ENCODE measurements at regions not wholly inside any gene's neighbourhood (a gene's known extent, or its start where the extent isn't known, plus 50 kb on each side); places are given as distances from the start of the nearest gene placed in this dataset.

DNA sequence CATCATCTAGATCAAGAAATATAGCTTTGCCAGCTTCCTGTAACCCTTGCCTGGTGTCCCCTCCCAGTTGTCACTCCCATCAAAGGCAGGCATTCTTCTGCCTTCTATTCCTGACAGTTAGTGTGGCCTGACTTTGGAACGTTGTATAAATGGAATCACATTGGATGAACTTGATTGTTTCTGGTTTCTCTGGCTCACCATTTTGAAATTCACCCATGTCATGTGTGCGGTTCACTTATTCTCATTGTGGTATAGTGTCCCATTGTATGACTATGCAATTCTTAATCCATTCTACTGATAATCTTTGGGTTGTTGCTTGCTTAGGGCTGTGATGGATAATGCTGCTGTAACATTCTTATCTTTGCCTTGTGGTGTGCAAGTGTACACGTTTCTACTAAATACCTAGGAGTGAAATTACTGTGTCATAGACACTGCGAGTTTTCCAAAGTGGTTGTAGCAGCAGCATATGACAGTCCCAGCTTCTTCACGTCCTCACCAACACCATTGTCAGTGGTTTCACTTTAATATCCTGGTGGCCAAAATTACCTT is 73.2 kb downstream of the VEGFA start:
- no peak overlapping the region for H3K4me2 ChIP-seq (ENCODE audit: low read depth, low read length, poor library complexity, severe bottlenecking)
- H3K9me3 ChIP-seq (ENCODE audit: insufficient read depth, low read depth, low read length), result no peaks in the 10 kb centered on the region
- H3K9me2 ChIP-seq (replicated peaks; ENCODE audit: low read depth, low read length), result no peaks in the 10 kb centered on the region
- no peak overlapping the region for H3K9ac ChIP-seq (ENCODE audit: low read depth, low read length, poor library complexity, severe bottlenecking)
- H3K27me3 ChIP-seq (ENCODE audit: insufficient read depth, low read length, poor library complexity, severe bottlenecking), result no peaks in the 10 kb centered on the region
- H2AFZ ChIP-seq (ENCODE audit: low read length), result no peak overlapping the region
- no peak overlapping the region for H3K4me3 ChIP-seq (ENCODE audit: low read length, poor library complexity, severe bottlenecking)
- no peaks in the 10 kb centered on the region for H3K36me3 ChIP-seq (ENCODE audit: insufficient read depth, low read length)
- H3K79me2 ChIP-seq (ENCODE audit: insufficient read depth, low read length), result no peaks in the 10 kb centered on the region
- no peaks in the 10 kb centered on the region for H3K4me1 ChIP-seq (ENCODE audit: insufficient read depth, low read length, poor library complexity, severe bottlenecking)
- TF ChIP-seq, protein P1, sequence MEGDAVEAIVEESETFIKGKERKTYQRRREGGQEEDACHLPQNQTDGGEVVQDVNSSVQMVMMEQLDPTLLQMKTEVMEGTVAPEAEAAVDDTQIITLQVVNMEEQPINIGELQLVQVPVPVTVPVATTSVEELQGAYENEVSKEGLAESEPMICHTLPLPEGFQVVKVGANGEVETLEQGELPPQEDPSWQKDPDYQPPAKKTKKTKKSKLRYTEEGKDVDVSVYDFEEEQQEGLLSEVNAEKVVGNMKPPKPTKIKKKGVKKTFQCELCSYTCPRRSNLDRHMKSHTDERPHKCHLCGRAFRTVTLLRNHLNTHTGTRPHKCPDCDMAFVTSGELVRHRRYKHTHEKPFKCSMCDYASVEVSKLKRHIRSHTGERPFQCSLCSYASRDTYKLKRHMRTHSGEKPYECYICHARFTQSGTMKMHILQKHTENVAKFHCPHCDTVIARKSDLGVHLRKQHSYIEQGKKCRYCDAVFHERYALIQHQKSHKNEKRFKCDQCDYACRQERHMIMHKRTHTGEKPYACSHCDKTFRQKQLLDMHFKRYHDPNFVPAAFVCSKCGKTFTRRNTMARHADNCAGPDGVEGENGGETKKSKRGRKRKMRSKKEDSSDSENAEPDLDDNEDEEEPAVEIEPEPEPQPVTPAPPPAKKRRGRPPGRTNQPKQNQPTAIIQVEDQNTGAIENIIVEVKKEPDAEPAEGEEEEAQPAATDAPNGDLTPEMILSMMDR (conservative IDR thresholded peaks at IDR 0.05; ENCODE audit: low read length), result no peak
- TF ChIP-seq EZH2phosphoT487 (IDR thresholded peaks at IDR 0.05; ENCODE audit: borderline replicate concordance), result no peak
- no peaks in the 10 kb centered on the region for H4K20me1 ChIP-seq (ENCODE audit: insufficient read depth, low read length, poor library complexity, severe bottlenecking)
- no peaks in the 10 kb centered on the region for H3F3A ChIP-seq (ENCODE audit: low read depth)

DNA sequence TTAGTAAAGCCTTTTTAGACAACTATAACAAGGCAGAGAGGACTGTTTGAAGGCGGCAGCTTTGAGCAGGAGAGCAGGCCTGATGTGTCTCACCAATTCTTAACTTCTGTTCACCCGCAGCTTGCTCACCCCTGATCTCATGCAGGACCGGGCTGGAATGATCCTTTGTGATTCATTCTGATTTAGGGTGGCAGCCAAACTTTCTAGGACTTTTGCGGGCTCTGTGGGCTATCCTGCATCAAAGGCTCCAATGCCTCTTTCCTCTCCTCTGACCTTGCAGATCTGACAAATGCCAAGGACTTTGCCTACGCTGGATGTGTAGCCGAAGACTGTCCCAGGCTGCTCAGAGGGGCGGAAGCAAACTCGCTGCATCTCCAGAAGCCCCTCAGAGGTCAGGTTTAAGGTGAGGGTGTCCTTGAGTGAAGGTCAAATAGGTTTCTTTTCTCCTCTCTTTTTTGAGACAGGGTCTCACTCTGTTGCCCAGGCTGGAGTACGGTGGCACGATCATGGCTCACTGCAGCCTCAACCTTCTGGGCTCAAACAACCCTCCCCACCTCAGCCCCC is 72.3 kb downstream of the VEGFA start:
- Histone ChIP-seq H3K79me2 (ENCODE audit: insufficient read depth, low read length) (no peaks in the 10 kb centered on the region), H3K36me3 (ENCODE audit: insufficient read depth, low read length) (no peaks in the 10 kb centered on the region), H2AFZ (ENCODE audit: low read length) (no peak overlapping the region), H3K27me3 (ENCODE audit: insufficient read depth, low read length, poor library complexity, severe bottlenecking) (no peaks in the 10 kb centered on the region), H3K9ac (ENCODE audit: low read depth, low read length, poor library complexity, severe bottlenecking) (no peak overlapping the region), H3K9me3 (ENCODE audit: insufficient read depth, low read depth, low read length) (no peaks in the 10 kb centered on the region), H3K4me2 (ENCODE audit: low read depth, low read length, poor library complexity, severe bottlenecking) (no peak overlapping the region), H3K4me1 (ENCODE audit: insufficient read depth, low read length, poor library complexity, severe bottlenecking) (no peaks in the 10 kb centered on the region), H3K4me3 (ENCODE audit: low read length, poor library complexity, severe bottlenecking) (no peak overlapping the region), H3K9me2 (replicated peaks; ENCODE audit: low read depth, low read length) (no peaks in the 10 kb centered on the region), H4K20me1 (ENCODE audit: insufficient read depth, low read length, poor library complexity, severe bottlenecking) (no peaks in the 10 kb centered on the region), H3F3A (ENCODE audit: low read depth) (no peaks in the 10 kb centered on the region)
- no peak for TF ChIP-seq EZH2phosphoT487 (IDR thresholded peaks at IDR 0.05; ENCODE audit: borderline replicate concordance)
- TF ChIP-seq, protein P1 (conservative IDR thresholded peaks at IDR 0.05; ENCODE audit: low read length), result no peak

DNA sequence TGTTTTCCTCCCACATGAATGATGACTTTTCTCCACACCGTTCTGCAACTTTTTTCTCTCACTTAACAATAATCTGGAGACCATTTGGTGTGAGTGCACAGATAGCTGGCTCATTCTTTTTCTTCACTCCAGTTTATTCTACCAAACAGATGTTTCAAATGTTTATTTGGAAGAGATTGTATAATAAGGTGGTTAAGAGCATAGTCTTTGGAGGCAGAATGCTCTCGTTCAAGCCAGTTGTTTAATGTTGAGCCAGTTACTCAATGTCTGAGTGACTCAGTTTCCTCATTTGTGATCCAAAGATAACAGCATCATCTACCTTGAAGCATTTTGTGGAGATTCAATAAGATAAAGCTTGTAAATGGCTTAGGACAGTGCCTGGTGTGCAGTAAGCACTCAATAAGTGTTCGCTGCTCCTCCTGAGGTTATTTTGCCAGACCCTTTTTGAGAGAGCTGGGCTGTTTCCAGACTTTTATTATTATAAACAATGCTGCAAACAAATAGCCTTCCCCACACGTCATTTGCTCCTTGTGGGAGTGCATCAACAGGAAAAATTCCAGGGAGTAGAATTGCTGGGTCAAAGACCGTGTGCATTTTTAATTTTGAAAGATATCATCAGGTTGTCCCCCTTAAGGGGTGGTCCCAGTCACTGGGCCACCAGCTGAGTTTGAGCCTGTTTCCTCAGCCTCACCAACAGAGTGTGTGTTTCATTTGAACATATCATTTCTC is 70.6 kb downstream of the VEGFA start:
- Histone ChIP-seq H3K4me3 (ENCODE audit: low read length, poor library complexity, severe bottlenecking) (no peak overlapping the region), H3K9ac (ENCODE audit: low read depth, low read length, poor library complexity, severe bottlenecking) (no peak overlapping the region), H3K9me2 (replicated peaks; ENCODE audit: low read depth, low read length) (no peaks in the 10 kb centered on the region), H3K4me2 (ENCODE audit: low read depth, low read length, poor library complexity, severe bottlenecking) (no peak overlapping the region), H3K9me3 (ENCODE audit: insufficient read depth, low read depth, low read length) (no peaks in the 10 kb centered on the region), H2AFZ (ENCODE audit: low read length) (no peak overlapping the region), H3K79me2 (ENCODE audit: insufficient read depth, low read length) (no peaks in the 10 kb centered on the region), H3K27me3 (ENCODE audit: insufficient read depth, low read length, poor library complexity, severe bottlenecking) (no peaks in the 10 kb centered on the region), H3K36me3 (ENCODE audit: insufficient read depth, low read length) (no peaks in the 10 kb centered on the region), H4K20me1 (ENCODE audit: insufficient read depth, low read length, poor library complexity, severe bottlenecking) (no peaks in the 10 kb centered on the region), H3K4me1 (ENCODE audit: insufficient read depth, low read length, poor library complexity, severe bottlenecking) (no peaks in the 10 kb centered on the region), H3F3A (ENCODE audit: low read depth) (no peaks in the 10 kb centered on the region)
- TF ChIP-seq, protein P1 (conservative IDR thresholded peaks at IDR 0.05; ENCODE audit: low read length), result no peak
- TF ChIP-seq EZH2phosphoT487 (IDR thresholded peaks at IDR 0.05; ENCODE audit: borderline replicate concordance), result no peak
